HEK293T (cell line): ENCODE measurements at regions not wholly inside any gene's neighbourhood (a gene's known extent, or its start where the extent isn't known, plus 50 kb on each side); places are given as distances from the start of the nearest gene placed in this dataset.

Experiments
- CTCF ChIA-PET: fragments of 350-600 bp; formaldehyde crosslinking; extraction: SDS; loops from one replicate; lab custom pipeline; 2021; ENCODE audit warnings: antibody characterized with exemption, inconsistent platforms; lab: Yijun Ruan, JAX
- POLR2A ChIA-PET: fragments of 350-600 bp; formaldehyde crosslinking; extraction: SDS; loops from one replicate; lab custom pipeline; 2020; ENCODE audit warnings: antibody characterized with exemption, inconsistent platforms; lab: Yijun Ruan, JAX
- DNase-seq: peaks from one replicate; pipeline ENCODE4 v3.0.0; 2012; ENCODE audit warnings: mixed read lengths; ENCODE audit errors: extremely low spot score
- ARNT ChIP-seq: fragments of 450-650 bp; IDR thresholded peaks from 2 replicates; pipeline ENCODE4 v1.6.1; 2017; ENCODE audit warnings: mild to moderate bottlenecking
- BHLHE40 ChIP-seq: fragments of 450-650 bp; IDR thresholded peaks from 2 replicates; pipeline ENCODE4 v1.6.1; 2016; ENCODE audit warnings: mild to moderate bottlenecking, moderate library complexity, borderline replicate concordance
- CTBP1 ChIP-seq: fragments of 450-650 bp; IDR thresholded peaks from 2 replicates; pipeline ENCODE4 v1.6.1; 2016; ENCODE audit warnings: borderline replicate concordance
- ELF4 ChIP-seq: fragments of 450-650 bp; IDR thresholded peaks from 2 replicates; pipeline ENCODE4 v1.6.1; 2017; ENCODE audit warnings: antibody characterized with exemption
- FOXA1 ChIP-seq: fragments of 450-650 bp; IDR thresholded peaks from 2 replicates; pipeline ENCODE4 v1.6.1; 2016; ENCODE audit warnings: mild to moderate bottlenecking
- FOXK2 ChIP-seq: fragments of 450-650 bp; IDR thresholded peaks from 2 replicates; pipeline ENCODE4 v1.6.1; 2016; ENCODE audit warnings: mild to moderate bottlenecking
- FOXM1 ChIP-seq: fragments of 450-650 bp; IDR thresholded peaks from 2 replicates; pipeline ENCODE4 v1.6.1; 2017; ENCODE audit warnings: mild to moderate bottlenecking, borderline replicate concordance
- HDGF ChIP-seq: fragments of 450-650 bp; IDR thresholded peaks from 2 replicates; pipeline ENCODE4 v1.6.1; 2017; ENCODE audit warnings: antibody characterized with exemption, borderline replicate concordance
- L3MBTL2 ChIP-seq: fragments of 450-650 bp; conservative IDR thresholded peaks from 2 replicates; pipeline ENCODE4 v1.6.1; 2016; ENCODE audit warnings: mild to moderate bottlenecking
- LEF1 ChIP-seq: fragments of 450-650 bp; IDR thresholded peaks from 2 replicates; pipeline ENCODE4 v1.6.1; 2017; ENCODE audit warnings: mild to moderate bottlenecking, borderline replicate concordance
- NFRKB ChIP-seq: fragments of 450-650 bp; IDR thresholded peaks from 2 replicates; pipeline ENCODE4 v1.6.1; 2016; ENCODE audit warnings: mild to moderate bottlenecking, moderate library complexity
- SP1 ChIP-seq: fragments of 450-650 bp; IDR thresholded peaks from 2 replicates; pipeline ENCODE4 v1.6.1; 2017
- SUZ12 ChIP-seq: fragments of 450-650 bp; IDR thresholded peaks from 2 replicates; pipeline ENCODE4 v1.6.1; 2016; ENCODE audit warnings: mild to moderate bottlenecking
- TARDBP ChIP-seq: fragments of 450-650 bp; IDR thresholded peaks from 2 replicates; pipeline ENCODE4 v1.6.1; 2016
- ZNF384 ChIP-seq: fragments of 450-650 bp; IDR thresholded peaks from 2 replicates; pipeline ENCODE4 v1.6.1; 2016
- TF ChIP-seq, protein P1 (sequence below): fragments of 450-650 bp; IDR thresholded peaks from 2 replicates; pipeline ENCODE4 v1.6.1; 2016

DNA sequence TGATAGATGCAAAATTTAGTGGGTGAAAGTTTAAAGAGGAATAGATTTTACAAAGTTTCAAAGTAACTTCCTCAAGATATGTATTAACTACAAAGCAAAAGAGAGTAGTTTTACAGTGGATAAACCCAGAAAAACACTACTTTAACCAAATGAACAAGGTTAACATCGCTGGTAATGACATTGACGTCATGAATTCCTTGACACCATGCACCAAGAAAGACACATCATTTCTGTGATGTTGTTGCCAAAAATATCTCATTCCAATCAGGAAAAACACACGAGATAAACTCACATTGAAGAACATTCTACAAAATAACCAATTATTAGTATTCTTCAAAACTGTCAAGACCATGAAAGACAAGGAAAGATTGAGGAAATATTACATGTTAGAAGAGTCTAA lies 605.6 kb upstream of the SETBP1 start:
- TF ChIP-seq ELF4 (no peak), CTBP1 (no peak), ZNF384 (no peak), L3MBTL2 (no peak)
- TF ChIP-seq, protein P1, sequence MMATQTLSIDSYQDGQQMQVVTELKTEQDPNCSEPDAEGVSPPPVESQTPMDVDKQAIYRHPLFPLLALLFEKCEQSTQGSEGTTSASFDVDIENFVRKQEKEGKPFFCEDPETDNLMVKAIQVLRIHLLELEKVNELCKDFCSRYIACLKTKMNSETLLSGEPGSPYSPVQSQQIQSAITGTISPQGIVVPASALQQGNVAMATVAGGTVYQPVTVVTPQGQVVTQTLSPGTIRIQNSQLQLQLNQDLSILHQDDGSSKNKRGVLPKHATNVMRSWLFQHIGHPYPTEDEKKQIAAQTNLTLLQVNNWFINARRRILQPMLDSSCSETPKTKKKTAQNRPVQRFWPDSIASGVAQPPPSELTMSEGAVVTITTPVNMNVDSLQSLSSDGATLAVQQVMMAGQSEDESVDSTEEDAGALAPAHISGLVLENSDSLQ = no peak
- POLR2A ChIA-PET = no interaction called here
- DNase-seq = no peak
- CTCF ChIA-PET = no interaction called here

DNA sequence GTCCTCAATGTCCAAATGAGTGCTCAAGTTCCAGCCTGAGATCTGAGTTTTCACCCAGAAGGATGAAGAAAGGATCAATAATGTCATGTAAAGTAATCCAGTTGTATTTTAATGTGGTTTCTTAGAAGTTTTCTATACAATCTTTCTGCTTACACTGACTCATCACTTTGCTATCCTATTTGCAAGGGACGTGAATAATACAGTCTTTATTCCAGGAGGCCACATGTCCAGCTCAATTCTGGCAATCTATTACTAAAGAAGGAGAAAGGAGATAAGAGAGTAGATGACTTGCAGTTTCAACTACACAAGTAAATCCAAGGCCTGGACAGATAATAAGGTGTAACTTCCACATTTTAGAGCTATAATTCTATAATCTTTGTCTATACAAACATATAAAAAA lies 601.1 kb upstream of the SETBP1 start:
- no peak for DNase-seq
- ChIA-PET POLR2A (no interaction called here), CTCF (no interaction called here)
- TF ChIP-seq FOXK2 (no peak), SUZ12 (no peak), SP1 (no peak), CTBP1 (no peak), LEF1 (no peak), HDGF (no peak), ARNT (no peak), L3MBTL2 (no peak), ELF4 (no peak), BHLHE40 (no peak), ZNF384 (no peak), NFRKB (no peak), TARDBP (no peak), FOXM1 (no peak), FOXA1 (no peak)
- TF ChIP-seq, protein P1 = no peak

DNA sequence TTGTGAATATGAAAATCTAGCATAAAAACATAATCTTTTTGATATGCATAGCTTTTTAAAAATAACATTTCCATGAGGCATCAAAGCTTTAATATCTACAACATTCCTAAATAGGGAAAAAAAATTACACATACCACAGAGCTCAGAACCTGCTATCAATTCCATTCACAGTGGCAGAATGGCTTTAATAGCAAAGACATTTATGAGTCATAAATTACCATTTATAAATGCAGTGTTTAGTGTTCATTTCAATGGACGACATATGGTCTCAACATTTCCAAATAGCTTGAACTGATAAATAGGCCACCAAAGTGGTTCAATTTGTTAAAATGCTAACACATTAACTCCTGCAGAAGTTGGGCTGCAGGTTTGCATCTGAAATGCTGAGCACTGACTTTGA lies 600.6 kb upstream of the SETBP1 start:
- ChIA-PET POLR2A (no interaction called here), CTCF (no interaction called here)
- TF ChIP-seq L3MBTL2 (no peak), FOXM1 (no peak)
- no peak for DNase-seq

DNA sequence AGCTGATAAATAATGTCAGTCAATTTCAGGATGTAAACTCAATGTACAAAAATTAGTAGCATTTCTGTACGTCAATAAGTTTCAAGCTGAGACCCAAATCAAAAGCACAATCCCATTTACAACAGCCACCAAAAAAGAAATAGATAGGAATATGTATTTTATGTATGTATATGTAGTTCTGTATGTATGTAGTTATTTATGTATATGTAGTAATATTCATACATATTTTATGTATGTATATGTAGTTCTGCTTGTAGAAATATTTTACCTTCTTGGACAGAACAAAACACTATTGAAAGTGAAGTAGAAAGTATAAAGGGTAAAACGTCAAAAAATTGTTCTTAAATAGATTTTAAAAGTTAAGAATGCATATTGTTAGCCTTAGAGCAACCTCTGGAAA lies 591.0 kb upstream of the SETBP1 start:
- TF ChIP-seq ELF4 (no peak), FOXM1 (no peak), ZNF384 (no peak), SP1 (no peak), L3MBTL2 (no peak), FOXK2 (no peak), BHLHE40 (no peak), LEF1 (no peak), NFRKB (no peak), SUZ12 (no peak), ARNT (no peak)
- TF ChIP-seq, protein P1 = no peak
- POLR2A ChIA-PET = no interaction called here
- CTCF ChIA-PET = no interaction called here
- DNase-seq = no peak

DNA sequence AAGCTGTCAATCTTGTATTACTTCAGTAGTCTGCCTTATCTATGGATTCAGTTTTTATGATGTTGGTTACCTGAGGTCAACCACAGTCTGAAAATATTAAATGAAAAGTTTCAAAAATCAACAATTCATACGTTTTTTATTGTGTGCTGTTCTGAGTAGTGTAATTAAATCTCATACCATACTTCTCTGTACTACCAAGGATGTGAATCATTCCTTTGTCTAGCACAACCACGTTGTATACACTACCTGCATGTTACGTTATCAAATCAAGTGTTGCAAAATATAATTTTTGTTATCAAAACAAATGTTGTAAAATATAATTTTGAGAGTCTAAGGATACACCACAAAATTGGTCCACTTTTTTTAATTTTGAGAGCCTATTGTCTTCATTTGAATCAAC lies 590.2 kb upstream of the SETBP1 start:
- CTCF ChIA-PET = no interaction called here
- POLR2A ChIA-PET = no interaction called here
- no peak for DNase-seq
- TF ChIP-seq ZNF384 = no peak
- no peak for TF ChIP-seq BHLHE40
- no peak for TF ChIP-seq FOXK2
- TF ChIP-seq NFRKB = no peak
- TF ChIP-seq LEF1 = no peak
- TF ChIP-seq FOXA1 = no peak
- no peak for TF ChIP-seq L3MBTL2
- TF ChIP-seq ARNT = no peak
- TF ChIP-seq ELF4 = no peak
- TF ChIP-seq FOXM1 = no peak
- TF ChIP-seq HDGF = no peak
- TF ChIP-seq SUZ12 = no peak

DNA sequence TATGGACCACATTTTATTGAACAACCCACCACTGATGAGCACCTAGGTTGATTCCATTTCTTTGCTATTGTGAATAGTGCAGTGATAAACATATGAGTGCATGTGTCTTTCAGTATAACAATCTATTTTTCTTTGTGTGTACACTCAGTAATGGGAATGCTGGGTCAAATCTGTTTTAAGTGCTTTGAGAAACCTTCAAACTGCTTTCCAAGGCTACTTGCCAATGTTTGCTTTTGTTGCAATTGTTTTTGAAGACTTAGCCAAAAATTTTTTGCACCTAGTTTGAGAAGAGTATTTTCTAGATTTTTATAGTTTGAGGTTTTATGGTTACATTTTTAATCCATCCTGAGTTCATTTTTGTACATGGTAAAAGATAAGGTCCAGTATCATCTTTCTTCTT lies 587.4 kb upstream of the SETBP1 start:
- no peak for DNase-seq
- CTCF ChIA-PET = no interaction called here
- POLR2A ChIA-PET = no interaction called here
- TF ChIP-seq LEF1 = no peak
- no peak for TF ChIP-seq FOXK2
- no peak for TF ChIP-seq NFRKB
- TF ChIP-seq ZNF384 = no peak
- TF ChIP-seq ARNT = no peak
- TF ChIP-seq SUZ12 = no peak
- TF ChIP-seq HDGF = no peak
- TF ChIP-seq CTBP1 = no peak
- TF ChIP-seq ELF4 = no peak
- no peak for TF ChIP-seq SP1
- TF ChIP-seq TARDBP = no peak
- TF ChIP-seq, protein P1 = no peak
- TF ChIP-seq L3MBTL2 = no peak
- TF ChIP-seq FOXA1 = no peak
- TF ChIP-seq BHLHE40 = no peak
- TF ChIP-seq FOXM1 = no peak
